HCT116 (cell line): ENCODE measurements at regions not wholly inside any gene's neighbourhood (a gene's known extent, or its start where the extent isn't known, plus 50 kb on each side); places are given as distances from the start of the nearest gene placed in this dataset.

ENCODE experiments used
- ATAC-seq: fragments of 200-7000 bp; cut with Tn5 transposase; 2 replicates; pipeline ENCODE4 v1.9.1; 2020; ENCODE audit warnings: mild to moderate bottlenecking, moderate library complexity
- BruUV-seq: library from RNA; stranded (reverse); fragments of 400-500 nt; replicated peaks from 2 replicates; lab custom pipeline; 2021; lab: Mats Ljungman, UMichigan
- CTCF ChIA-PET: fragments of 300-600 bp; sonication (Branson Sonifier 250); formaldehyde crosslinking; loops from one replicate; lab custom pipeline; 2021; ENCODE audit warnings: antibody characterized with exemption; lab: Charles Lee
- POLR2A ChIA-PET: fragments of 300-600, 350-600 bp; sonication (Branson Sonifier 250); formaldehyde crosslinking; loops from one replicate; lab custom pipeline; 2021; ENCODE audit warnings: antibody characterized with exemption; lab: Charles Lee
- RAD21 ChIA-PET, 2 experiments: fragments of 300-600 bp; sonication (Branson Sonifier 250); formaldehyde crosslinking; loops; one replicate each; lab custom pipeline; 2023; ENCODE audit warnings: low total read pairs in 2 of 2; ENCODE audit not compliant: uncharacterized antibody in 2 of 2, unreplicated experiment in 2 of 2, low non-redundant PET in 1 of 2; lab: Charles Lee
- DNase-seq: peaks from one replicate; pipeline ENCODE4 v3.0.0-alpha.2; 2010; ENCODE audit warnings: low read depth, low spot score
- H2AFZ ChIP-seq: fragments of 200-600 bp; shearing (Covaris generic), sonication (generic); 2 replicates; pipeline ENCODE4 v1.6.1; 2017; ENCODE audit warnings: low read depth, mixed run types, mixed read lengths, antibody characterized with exemption, low read length; ENCODE audit not compliant: poor library complexity, severe bottlenecking
- H3K27ac ChIP-seq: 2 replicates; pipeline ENCODE4 v1.5.1; 2012; ENCODE audit warnings: low read depth, low read length
- H3K27me3 ChIP-seq: fragments of 200-600 bp; sonication (generic); 2 replicates; pipeline ENCODE4 v1.6.1; 2016; ENCODE audit warnings: mixed run types, low read length, mixed read lengths; ENCODE audit not compliant: insufficient read depth
- H3K36me3 ChIP-seq, 2 experiments: fragments of 200-500 bp in 1 of 2; fragments of 200-600 bp in 1 of 2; sonication (Bioruptor generic) in 1 of 2; sonication (generic) in 1 of 2; 2 replicates each; pipeline versions ENCODE4 v1.5.1 to v1.6.1; 2014 to 2016; ENCODE audit warnings: low read length in 2 of 2, inconsistent platforms in 1 of 2, mixed read lengths in 1 of 2, mixed run types in 1 of 2; ENCODE audit not compliant: insufficient read depth in 2 of 2, control insufficient read depth in 1 of 2
- H3K4me1 ChIP-seq, 2 experiments: fragments of 200-600 bp in 1 of 2; sonication (generic) in 1 of 2; 2 replicates each; pipeline versions ENCODE4 v1.5.1 to v1.6.1; 2012 to 2017; ENCODE audit warnings: low read length in 2 of 2, inconsistent platforms in 1 of 2, mild to moderate bottlenecking in 1 of 2, mixed read lengths in 1 of 2, mixed run types in 1 of 2, moderate library complexity in 1 of 2; ENCODE audit not compliant: insufficient read depth in 2 of 2, control insufficient read depth in 1 of 2
- H3K4me2 ChIP-seq: fragments of 200-600 bp; sonication (generic); 2 replicates; pipeline ENCODE4 v1.6.1; 2017; ENCODE audit warnings: mixed run types, low read length, mixed read lengths
- H3K4me3 ChIP-seq, 2 experiments: fragments of 200-600 bp in 1 of 2; sonication (generic) in 1 of 2; replicated peaks in 1 of 2; 2 replicates each; pipeline ENCODE4 v1.5.1; 2011 to 2016; ENCODE audit warnings: low read length in 2 of 2, control low read depth in 1 of 2, low read depth in 1 of 2, mild to moderate bottlenecking in 1 of 2, mixed read lengths in 1 of 2, mixed run types in 1 of 2
- H3K79me2 ChIP-seq: fragments of 200-600 bp; sonication (generic); 2 replicates; pipeline ENCODE4 v1.6.1; 2017; ENCODE audit warnings: mild to moderate bottlenecking, mixed run types, low read length, moderate library complexity, mixed read lengths; ENCODE audit not compliant: insufficient read depth
- H3K9ac ChIP-seq: fragments of 200-600 bp; sonication (generic); 2 replicates; pipeline ENCODE4 v1.6.1; 2016; ENCODE audit warnings: low read length, mixed read lengths
- H3K9me2 ChIP-seq: fragments of 200-600 bp; sonication (generic), shearing (Covaris generic); 2 replicates; pipeline ENCODE4 v1.6.1; 2017; ENCODE audit warnings: mixed run types, mild to moderate bottlenecking, moderate library complexity; ENCODE audit not compliant: insufficient read depth
- H3K9me3 ChIP-seq, 2 experiments: fragments of 200-500 bp in 1 of 2; fragments of 200-600 bp in 1 of 2; sonication (Bioruptor generic) in 1 of 2; sonication (generic) in 1 of 2; 2 replicates each; pipeline ENCODE4 v1.6.1; 2014 to 2017; ENCODE audit warnings: low read length in 2 of 2, mixed read lengths in 2 of 2, inconsistent platforms in 1 of 2, low read depth in 1 of 2, mild to moderate bottlenecking in 1 of 2, mixed run types in 1 of 2, moderate library complexity in 1 of 2; ENCODE audit not compliant: control insufficient read depth in 1 of 2, insufficient read depth in 1 of 2
- H4K20me1 ChIP-seq: fragments of 200-600 bp; sonication (generic), shearing (Covaris generic); 2 replicates; pipeline ENCODE4 v1.6.1; 2017; ENCODE audit warnings: mixed run types, mild to moderate bottlenecking, moderate library complexity; ENCODE audit not compliant: insufficient read depth
- ATF3 ChIP-seq: IDR thresholded peaks from 2 replicates; pipeline ENCODE4 v1.6.1; 2012
- ELF1 ChIP-seq: IDR thresholded peaks from 2 replicates; pipeline ENCODE4 v1.6.1; 2012; ENCODE audit warnings: low read depth, borderline replicate concordance
- EZH2 ChIP-seq: fragments of 200-600 bp; sonication (generic); IDR thresholded peaks from 2 replicates; pipeline ENCODE4 v1.6.1; 2017; ENCODE audit warnings: antibody characterized with exemption, mixed run types
- SIN3A ChIP-seq: IDR thresholded peaks from 2 replicates; pipeline ENCODE4 v1.6.1; 2012; ENCODE audit warnings: low read depth
- YY1 ChIP-seq: IDR thresholded peaks from 2 replicates; pipeline ENCODE4 v1.6.1; 2011; ENCODE audit warnings: low read length, low read depth, moderate library complexity, mild to moderate bottlenecking; ENCODE audit not compliant: insufficient replicate concordance; ENCODE audit errors: extremely low read depth
- ZBTB33 ChIP-seq: IDR thresholded peaks from 2 replicates; pipeline ENCODE4 v1.6.1; 2011; ENCODE audit warnings: mild to moderate bottlenecking, low read length, moderate library complexity; ENCODE audit not compliant: insufficient replicate concordance; ENCODE audit errors: extremely low read depth
- ZFX ChIP-seq: fragments of 450-650 bp; IDR thresholded peaks from 2 replicates; pipeline ENCODE4 v1.6.1; 2017
- intact Hi-C: fragments of 100-400 bp; cut with micrococcal nuclease; formaldehyde crosslinking; loops from 2 replicates; pipeline ENCODE4 v1.10.0; 2022

DNA sequence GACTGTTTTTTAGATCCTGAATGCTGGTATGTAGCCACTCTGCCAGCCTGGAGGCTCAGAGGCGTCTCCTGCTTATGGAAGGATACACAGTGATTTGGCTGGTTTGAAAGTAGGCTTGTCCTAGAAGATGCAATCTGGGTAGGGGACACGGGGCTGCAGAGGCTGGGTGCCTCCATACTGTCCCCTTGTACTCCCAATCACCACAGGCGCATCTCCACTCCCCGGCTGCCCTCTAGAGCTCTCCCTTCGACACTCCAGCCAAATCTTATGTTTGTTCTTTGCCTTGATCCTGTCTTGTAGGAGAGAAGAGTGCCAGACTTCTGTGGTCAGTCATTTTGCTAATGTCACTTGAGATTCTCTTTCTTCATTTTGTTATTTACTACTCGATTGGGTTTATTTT lies 168.8 kb upstream of the THRB start (continued):
- TF ChIP-seq ATF3 (no peak), YY1 (no peak)

DNA sequence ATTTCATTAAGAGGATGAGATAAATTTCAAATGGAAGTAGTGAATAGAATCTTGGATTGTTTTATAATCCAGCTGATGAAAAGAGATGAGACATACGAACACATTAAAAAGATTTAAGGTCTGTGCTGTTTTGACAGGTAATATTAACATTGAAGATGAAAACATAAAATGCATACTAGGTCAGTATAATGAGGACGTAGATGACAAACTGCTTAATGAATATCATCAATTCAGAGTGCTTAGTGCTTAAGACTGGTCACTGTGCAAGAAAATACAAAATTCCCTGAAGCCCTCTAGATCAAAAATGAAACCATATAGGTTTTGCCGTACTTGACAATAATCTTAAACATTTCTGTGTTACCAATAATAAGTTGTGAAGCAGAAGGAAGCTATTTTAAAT lies 173.4 kb upstream of the THRB start:
- intact Hi-C loops, result no loop called here
- TF ChIP-seq EZH2 (no peak), SIN3A (no peak), ZFX (no peak), ZBTB33 (no peak), ELF1 (no peak)
- H3K27ac ChIP-seq, result no peak overlapping the region
- ChIA-PET RAD21 (no interaction called here), POLR2A (no interaction called here), CTCF (interaction anchor here (1.0 kb wide), 1 partner anchor 12 kb away, joined by 3 read pairs; no protein-coding TSS in a partner anchor)
- no peaks in the 10 kb centered on the region for H3K36me3 ChIP-seq
- H3K9me3 ChIP-seq, result no peaks in the 10 kb centered on the region
- no peaks in the 10 kb centered on the region for H3K27me3 ChIP-seq
- no TSS peak for BruUV-seq
- H2AFZ ChIP-seq, result no peak overlapping the region
- H3K9ac ChIP-seq, result no peak overlapping the region
- H3K4me2 ChIP-seq, result no peak overlapping the region
- DNase-seq (no peak), ATAC-seq (no peak)
- no peaks in the 10 kb centered on the region for H3K9me2 ChIP-seq
- H3K4me3 ChIP-seq, result no peak overlapping the region
- no peaks in the 10 kb centered on the region for H3K79me2 ChIP-seq
- H4K20me1 ChIP-seq, result no peaks in the 10 kb centered on the region
- no peaks in the 10 kb centered on the region for H3K4me1 ChIP-seq
